ENCODE measurements at regions not wholly inside any gene's neighbourhood (a gene's known extent, or its start where the extent isn't known, plus 50 kb on each side); places are given as distances from the start of the nearest gene placed in this dataset.

DNA sequence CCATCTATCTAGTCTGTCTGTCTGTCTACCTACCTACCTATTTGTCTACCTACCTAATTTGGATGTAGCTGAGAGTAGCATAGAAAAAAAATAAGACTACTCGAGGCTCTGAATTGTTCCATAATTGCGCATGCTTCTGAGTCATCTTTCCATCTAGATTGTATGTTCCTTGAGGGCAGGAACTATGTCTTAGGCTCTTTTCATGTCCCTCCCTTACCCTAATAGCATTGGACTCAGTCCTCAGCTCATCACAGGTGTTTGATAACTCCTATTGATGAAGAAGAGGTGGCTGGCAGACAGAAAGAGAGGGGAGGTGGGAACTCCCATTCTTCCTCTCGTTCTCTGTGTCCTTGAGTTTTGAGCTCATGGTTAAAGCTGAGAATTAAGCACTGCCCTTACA, 263.7 kb downstream of the TTC6 start:
- TF ChIP-seq, protein P1, sequence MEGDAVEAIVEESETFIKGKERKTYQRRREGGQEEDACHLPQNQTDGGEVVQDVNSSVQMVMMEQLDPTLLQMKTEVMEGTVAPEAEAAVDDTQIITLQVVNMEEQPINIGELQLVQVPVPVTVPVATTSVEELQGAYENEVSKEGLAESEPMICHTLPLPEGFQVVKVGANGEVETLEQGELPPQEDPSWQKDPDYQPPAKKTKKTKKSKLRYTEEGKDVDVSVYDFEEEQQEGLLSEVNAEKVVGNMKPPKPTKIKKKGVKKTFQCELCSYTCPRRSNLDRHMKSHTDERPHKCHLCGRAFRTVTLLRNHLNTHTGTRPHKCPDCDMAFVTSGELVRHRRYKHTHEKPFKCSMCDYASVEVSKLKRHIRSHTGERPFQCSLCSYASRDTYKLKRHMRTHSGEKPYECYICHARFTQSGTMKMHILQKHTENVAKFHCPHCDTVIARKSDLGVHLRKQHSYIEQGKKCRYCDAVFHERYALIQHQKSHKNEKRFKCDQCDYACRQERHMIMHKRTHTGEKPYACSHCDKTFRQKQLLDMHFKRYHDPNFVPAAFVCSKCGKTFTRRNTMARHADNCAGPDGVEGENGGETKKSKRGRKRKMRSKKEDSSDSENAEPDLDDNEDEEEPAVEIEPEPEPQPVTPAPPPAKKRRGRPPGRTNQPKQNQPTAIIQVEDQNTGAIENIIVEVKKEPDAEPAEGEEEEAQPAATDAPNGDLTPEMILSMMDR (IDR thresholded peaks at IDR 0.05) = no peak

DNA sequence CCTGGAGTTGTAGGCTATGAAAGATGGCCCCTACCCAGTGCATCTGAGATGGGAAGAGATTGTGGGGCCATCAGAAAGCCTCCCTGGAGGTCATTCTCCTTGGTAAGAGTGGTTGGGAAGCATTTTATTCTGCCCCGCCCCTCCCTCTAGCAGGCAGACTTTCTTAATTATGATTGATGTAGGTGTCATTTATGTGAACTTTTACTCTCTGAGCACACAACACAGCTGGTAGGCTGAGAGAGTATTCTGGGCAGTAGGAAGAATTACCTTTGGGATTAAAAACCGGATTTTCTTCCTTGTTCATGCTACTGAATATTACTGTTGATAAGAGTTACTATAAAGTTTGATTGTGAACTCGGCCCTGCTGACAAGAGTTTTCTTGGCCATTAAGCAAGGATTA, 266.8 kb downstream of the TTC6 start:
- TF ChIP-seq, protein P1 (IDR thresholded peaks at IDR 0.05) = no peak

DNA sequence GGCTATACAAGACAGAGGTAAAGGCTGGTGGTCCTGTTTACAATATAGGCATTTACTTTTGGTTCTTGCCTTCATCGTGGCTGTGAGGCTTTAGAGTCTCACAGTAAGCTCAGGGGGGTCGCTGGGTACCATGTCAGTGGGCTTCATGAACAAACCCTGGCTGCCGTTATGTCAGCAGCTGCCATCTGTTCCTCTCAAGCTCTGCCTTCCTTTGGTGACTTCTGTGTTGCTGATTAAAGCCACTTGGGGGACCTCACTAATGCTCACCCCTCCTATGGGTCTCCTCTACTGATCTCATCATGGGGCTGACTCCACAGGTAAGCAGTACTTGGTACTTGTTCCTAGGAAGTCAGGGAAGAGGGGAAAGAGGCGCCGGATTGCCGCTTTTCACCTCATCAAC, 268.7 kb downstream of the TTC6 start:
- TF ChIP-seq, protein P1 (IDR thresholded peaks at IDR 0.05) = no peak

DNA sequence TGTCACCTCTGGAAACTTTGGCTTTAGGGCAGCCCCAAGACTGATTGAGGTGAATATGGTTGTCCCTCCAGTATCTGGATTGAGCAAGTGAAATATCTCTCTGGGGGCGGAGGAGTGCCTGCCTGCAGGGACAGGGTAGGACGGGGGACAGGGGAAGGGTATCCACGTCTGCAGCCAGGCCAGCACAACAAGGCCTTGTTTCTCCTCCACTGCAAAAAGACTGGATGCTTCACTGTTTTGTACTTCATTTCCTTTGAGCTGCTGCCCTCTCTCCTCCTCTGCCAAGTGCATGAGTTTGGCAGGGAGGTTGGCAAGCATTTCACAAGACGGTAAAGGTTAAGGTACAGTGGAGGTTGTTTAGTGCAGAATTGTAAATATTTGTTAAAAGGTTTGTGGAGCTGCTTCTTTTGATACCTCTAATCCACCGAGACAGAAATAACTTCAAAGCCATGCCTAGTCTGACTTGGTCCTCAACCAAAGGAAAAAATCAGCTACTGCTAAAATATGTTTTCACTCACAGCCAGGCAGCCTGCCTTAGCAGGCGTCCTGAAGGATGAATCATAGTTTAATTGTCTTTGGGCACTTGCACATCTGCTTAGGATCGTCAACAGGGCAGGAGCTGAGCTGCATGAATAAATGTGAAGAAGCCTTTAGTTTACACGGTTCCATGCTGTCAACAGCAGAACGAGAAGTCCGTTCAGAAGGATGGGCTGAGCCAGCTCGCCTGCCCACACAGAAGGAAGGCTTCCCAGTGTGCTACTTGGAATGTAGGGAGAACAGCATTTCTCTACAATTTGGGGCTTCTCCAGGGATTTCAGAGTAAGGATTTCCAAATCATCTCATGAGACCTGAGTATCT, 269.7 kb downstream of the TTC6 start:
- TF ChIP-seq, protein P1 (IDR thresholded peaks at IDR 0.05) = no peak

DNA sequence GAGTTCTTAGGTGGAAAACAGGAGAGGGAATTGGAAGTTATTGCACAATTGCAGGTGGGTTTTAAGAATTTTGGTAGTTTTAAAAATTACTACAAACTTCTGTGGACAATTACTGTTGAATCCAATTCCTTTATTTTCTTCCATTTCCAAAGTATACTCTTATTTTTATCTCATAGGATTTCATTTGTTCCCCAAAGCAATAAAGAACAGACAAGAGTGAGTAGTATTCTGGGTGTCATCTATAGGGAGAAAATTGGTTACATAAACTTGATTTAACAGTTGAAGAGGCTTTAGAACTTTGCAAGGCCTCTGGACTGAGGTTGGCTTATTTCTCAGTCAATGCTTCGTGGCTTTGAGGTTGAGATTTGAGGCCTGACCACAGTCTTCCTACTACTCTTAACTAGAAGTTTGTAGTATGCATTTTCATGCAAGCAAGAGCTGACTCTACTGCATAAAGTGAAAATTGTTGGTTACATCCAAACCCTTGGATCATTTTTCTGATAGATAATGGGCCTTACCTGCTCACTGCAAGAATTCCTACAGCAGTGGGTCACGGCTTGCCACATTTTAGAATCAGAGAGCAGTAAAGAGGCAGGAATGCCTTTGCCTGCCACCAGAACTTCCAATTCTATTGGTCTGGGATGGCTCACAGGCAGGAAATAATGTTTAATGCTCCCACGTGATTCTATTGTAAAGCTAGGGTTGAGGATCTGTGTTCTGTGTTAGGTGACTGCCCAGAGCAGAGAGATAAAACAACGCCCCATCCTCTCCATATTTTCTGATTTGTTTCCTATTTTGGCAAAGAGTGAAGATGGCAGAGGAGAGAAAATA, 270.5 kb downstream of the TTC6 start:
- TF ChIP-seq, protein P1 (IDR thresholded peaks at IDR 0.05) = no peak

DNA sequence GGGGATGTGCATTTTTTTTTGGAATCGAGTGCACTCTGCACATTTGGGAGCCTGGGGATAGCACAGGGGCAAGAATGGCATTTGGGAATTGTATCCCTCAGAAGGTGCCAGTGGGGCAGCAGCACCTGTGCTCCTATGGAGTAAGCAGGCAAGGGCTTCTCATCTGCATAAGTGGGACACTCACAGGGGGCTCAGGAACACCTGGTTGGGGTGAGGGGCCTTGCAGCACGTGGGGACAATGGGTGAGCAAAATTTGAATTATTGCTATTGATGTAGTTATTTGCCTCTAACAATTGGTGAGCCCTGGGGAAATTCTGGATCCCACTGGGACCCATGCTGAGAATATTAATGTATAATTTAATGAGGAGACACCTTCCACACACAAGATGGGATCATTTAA, 274.2 kb downstream of the TTC6 start:
- TF ChIP-seq, protein P1 (IDR thresholded peaks at IDR 0.05) = no peak

DNA sequence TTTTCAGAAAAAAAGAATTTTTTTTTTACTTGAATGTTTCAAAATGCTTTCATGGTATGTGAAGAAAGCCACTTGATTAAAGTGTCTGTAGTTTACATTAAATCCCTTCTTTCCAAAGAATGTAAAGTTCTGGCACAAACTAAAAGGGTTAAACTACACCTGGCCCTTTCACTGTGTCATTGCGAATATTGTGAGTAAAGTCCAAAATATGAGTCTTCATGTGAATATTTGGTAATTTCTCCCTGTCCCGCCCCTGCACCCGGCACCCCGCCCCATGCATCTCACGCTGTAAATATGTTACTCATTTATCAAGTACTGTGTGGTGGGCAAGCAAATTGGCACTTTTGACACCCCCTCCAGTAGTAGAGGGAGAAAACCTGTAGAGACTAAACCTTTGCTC, 274.7 kb downstream of the TTC6 start:
- TF ChIP-seq, protein P1 (IDR thresholded peaks at IDR 0.05) = no peak

All from LNCAP (cell line).